ENCODE measurements at regions not wholly inside any gene's neighbourhood (a gene's known extent, or its start where the extent isn't known, plus 50 kb on each side); places are given as distances from the start of the nearest gene placed in this dataset.

DNA sequence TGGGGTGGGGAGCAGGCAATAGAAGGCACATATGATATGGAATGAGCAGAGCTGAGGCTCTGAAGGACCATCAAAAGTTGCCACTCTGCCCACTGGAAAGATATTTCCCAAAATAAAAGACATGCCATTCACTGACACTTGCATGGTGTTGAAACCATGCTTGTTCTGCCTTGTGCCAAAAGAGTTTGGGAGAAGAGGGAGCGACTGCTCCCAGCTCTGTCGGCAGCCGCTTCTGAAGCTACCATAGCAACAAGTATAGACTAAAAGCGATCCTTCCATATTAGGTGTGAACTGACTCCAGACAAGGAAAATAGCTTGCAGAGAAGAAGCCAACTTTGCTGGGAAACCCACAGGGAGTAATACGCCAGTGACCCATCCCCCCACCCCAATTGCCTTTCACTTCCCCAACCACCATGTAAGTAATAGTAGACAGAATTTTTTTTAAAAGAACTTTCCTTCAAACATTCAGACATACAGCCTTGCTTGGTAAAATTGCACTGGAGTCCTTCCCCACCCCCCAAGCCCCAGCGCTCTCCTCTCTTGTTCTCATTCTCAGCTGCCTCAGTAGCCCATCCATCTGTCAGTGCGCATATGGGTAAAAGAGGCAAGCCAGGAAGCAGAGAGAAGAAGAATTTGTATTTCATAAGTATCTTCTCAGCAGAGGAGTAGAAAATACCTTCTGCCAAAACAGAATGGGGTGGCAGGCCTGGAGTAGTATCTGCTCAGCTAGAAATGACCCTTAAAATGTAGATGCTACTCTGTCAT, 263.7 kb downstream of the OMA1 start:
- Histone ChIP-seq H3K36me3 (no peaks in the 10 kb centered on the region), H3K9me3 (ENCODE audit: low read depth) (no peaks in the 10 kb centered on the region)
- peaks cover 9% of the 10 kb centered on the region for H3K27me3 Mint-ChIP-seq (ENCODE audit: insufficient read depth, low read depth)

GRCh38 chr1:58266242-58266641, 280.3 kb downstream of the OMA1 start:
- Histone ChIP-seq H3K4me3 (no peak overlapping the region), H4K20me1 (ENCODE audit: low read depth) (no peaks in the 10 kb centered on the region), H3F3A (ENCODE audit: low read depth) (no peaks in the 10 kb centered on the region), H3K4me2 (no peak overlapping the region), H3K4me1 (no peaks in the 10 kb centered on the region), H3K27me3 (no peaks in the 10 kb centered on the region), H3K36me3 (no peaks in the 10 kb centered on the region), H3K9ac (no peak overlapping the region), H2AFZ (replicated peaks) (no peak overlapping the region), H3K79me2 (ENCODE audit: low read depth) (no peaks in the 10 kb centered on the region), H3K27ac (no peak overlapping the region), H3K9me3 (ENCODE audit: low read depth) (no peaks in the 10 kb centered on the region)
- Mint-ChIP-seq H3K9me3 (no peaks in the 10 kb centered on the region), H3K4me3 (no peak overlapping the region), H3K27me3 (ENCODE audit: insufficient read depth, low read depth) (peaks cover 2% of the 10 kb centered on the region), H3K27ac (no peak overlapping the region), H3K36me3 (no peaks in the 10 kb centered on the region), H3K4me1 (no peaks in the 10 kb centered on the region)
- TF ChIP-seq EZH2 (IDR thresholded peaks at IDR 0.05) (no peak), EZH2phosphoT487 (IDR thresholded peaks at IDR 0.05) (no peak), CTCF (IDR thresholded peaks at IDR 0.05) (no peak)
- DNase-seq (ENCODE audit: low spot score): no peak

More for the DNA sequence above, 263.7 kb downstream of the OMA1 start:
- peak overlapping the region; percentile 14 for H3K27ac Mint-ChIP-seq
- H3K79me2 ChIP-seq (ENCODE audit: low read depth): no peaks in the 10 kb centered on the region
- no peak overlapping the region for H3K4me2 ChIP-seq
- H3K36me3 Mint-ChIP-seq: no peaks in the 10 kb centered on the region
- H3K4me1 Mint-ChIP-seq: peaks cover 14% of the 10 kb centered on the region
- no peaks in the 10 kb centered on the region for H3F3A ChIP-seq (ENCODE audit: low read depth)
- H2AFZ ChIP-seq (replicated peaks): no peak overlapping the region
- H3K9ac ChIP-seq: no peak overlapping the region
- peaks cover 5% of the 10 kb centered on the region for H3K4me1 ChIP-seq
- TF ChIP-seq CTCF (IDR thresholded peaks at IDR 0.05): no peak
- TF ChIP-seq EZH2 (IDR thresholded peaks at IDR 0.05): no peak
- TF ChIP-seq EZH2phosphoT487 (IDR thresholded peaks at IDR 0.05): no peak
- H3K9me3 Mint-ChIP-seq: no peaks in the 10 kb centered on the region
- no peaks in the 10 kb centered on the region for H3K27me3 ChIP-seq
- no peaks in the 10 kb centered on the region for H4K20me1 ChIP-seq (ENCODE audit: low read depth)
- no peak for DNase-seq (ENCODE audit: low spot score)
- no peak overlapping the region for H3K4me3 ChIP-seq
- no peak overlapping the region for H3K4me3 Mint-ChIP-seq
- H3K27ac ChIP-seq: no peak overlapping the region

GRCh38 chr1:58264462-58264861, 282.1 kb downstream of the OMA1 start:
- Mint-ChIP-seq H3K4me1 (no peaks in the 10 kb centered on the region), H3K27ac (no peak overlapping the region), H3K4me3 (no peak overlapping the region), H3K9me3 (no peaks in the 10 kb centered on the region), H3K27me3 (ENCODE audit: insufficient read depth, low read depth) (peaks cover 2% of the 10 kb centered on the region), H3K36me3 (no peaks in the 10 kb centered on the region)
- no peaks in the 10 kb centered on the region for H3K4me1 ChIP-seq
- H3F3A ChIP-seq (ENCODE audit: low read depth): no peaks in the 10 kb centered on the region
- no peak overlapping the region for H3K4me2 ChIP-seq
- H2AFZ ChIP-seq (replicated peaks): no peak overlapping the region
- TF ChIP-seq EZH2phosphoT487 (IDR thresholded peaks at IDR 0.05) (no peak), CTCF (IDR thresholded peaks at IDR 0.05) (no peak), EZH2 (IDR thresholded peaks at IDR 0.05) (no peak)
- no peak for DNase-seq (ENCODE audit: low spot score)
- H3K9ac ChIP-seq: no peak overlapping the region
- H4K20me1 ChIP-seq (ENCODE audit: low read depth): no peaks in the 10 kb centered on the region
- H3K27me3 ChIP-seq: no peaks in the 10 kb centered on the region
- no peak overlapping the region for H3K27ac ChIP-seq
- H3K4me3 ChIP-seq: no peak overlapping the region
- no peaks in the 10 kb centered on the region for H3K36me3 ChIP-seq
- H3K79me2 ChIP-seq (ENCODE audit: low read depth): no peaks in the 10 kb centered on the region
- no peaks in the 10 kb centered on the region for H3K9me3 ChIP-seq (ENCODE audit: low read depth)

Data from neural progenitor cell (in vitro differentiated cells).